C4-2B (cell line): ENCODE measurements at regions not wholly inside any gene's neighbourhood (a gene's known extent, or its start where the extent isn't known, plus 50 kb on each side); places are given as distances from the start of the nearest gene placed in this dataset.

Source experiments
- CTCF ChIP-seq: fragments of 450-650 bp; conservative IDR thresholded peaks from 2 replicates; pipeline ENCODE4 v1.5.1; 2017; ENCODE audit warnings: mild to moderate bottlenecking
- ZFX ChIP-seq: fragments of 450-650 bp; IDR thresholded peaks from 2 replicates; pipeline ENCODE4 v1.6.1; 2017

GRCh38 chr18:23316316-23316715 lies 136.8 kb upstream of the RIOK3 start:
- no peak for TF ChIP-seq CTCF
- no peak for TF ChIP-seq ZFX
